ENCODE measurements at regions not wholly inside any gene's neighbourhood (a gene's known extent, or its start where the extent isn't known, plus 50 kb on each side); places are given as distances from the start of the nearest gene placed in this dataset.
"Not testable (repeated sequence)": the region's sequence is repeated elsewhere in the genome, so short reads cannot be mapped to it uniquely, and the experiment has no call there.

GRCh38 chrX:66110112-66110511 lies 53.9 kb upstream of the HEPH start:
- Histone ChIP-seq H3F3A (ENCODE audit: control insufficient read depth, insufficient read depth) (no peaks in the 10 kb centered on the region), H3K4me1 (ENCODE audit: control insufficient read depth, low read length) (no peaks in the 10 kb centered on the region), H3K9me2 (replicated peaks; ENCODE audit: control insufficient read depth, low read length) (no peaks in the 10 kb centered on the region), H4K20me1 (ENCODE audit: control insufficient read depth, insufficient read depth, low read depth, low read length) (no peaks in the 10 kb centered on the region), H3K4me2 (ENCODE audit: low read length) (no peak overlapping the region), H3K36me3 (ENCODE audit: control insufficient read depth, low read length) (no peaks in the 10 kb centered on the region), H3K79me2 (ENCODE audit: control insufficient read depth, low read length) (no peaks in the 10 kb centered on the region), H3K27ac (ENCODE audit: low read depth, low read length) (no peak overlapping the region), H3K4me3 (ENCODE audit: low read length) (no peak overlapping the region), H3K27me3 (ENCODE audit: control insufficient read depth, low read length) (no peaks in the 10 kb centered on the region; the same call in 1 of the 2 replicates), H3K9me3 (ENCODE audit: control insufficient read depth, insufficient read depth, low read length) (no peaks in the 10 kb centered on the region)
- no peak for TF ChIP-seq EZH2phosphoT487 (IDR thresholded peaks at IDR 0.05; ENCODE audit: borderline replicate concordance, low read length)
- peak; percentile 59 for TF ChIP-seq CTCF (IDR thresholded peaks at IDR 0.05; ENCODE audit: low read depth, low read length, poor library complexity, severe bottlenecking)

GRCh38 chrX:66107860-66108259 lies 56.2 kb upstream of the HEPH start:
- H3K79me2 ChIP-seq (ENCODE audit: control insufficient read depth, low read length); H3F3A ChIP-seq (ENCODE audit: control insufficient read depth, insufficient read depth); H3K27ac ChIP-seq (ENCODE audit: low read depth, low read length); H4K20me1 ChIP-seq (ENCODE audit: control insufficient read depth, insufficient read depth, low read depth, low read length); H3K4me2 ChIP-seq (ENCODE audit: low read length); H3K4me1 ChIP-seq (ENCODE audit: control insufficient read depth, low read length); H3K36me3 ChIP-seq (ENCODE audit: control insufficient read depth, low read length); H3K9me2 ChIP-seq (replicated peaks; ENCODE audit: control insufficient read depth, low read length); H3K4me3 ChIP-seq (ENCODE audit: low read length); H3K9me3 ChIP-seq (ENCODE audit: control insufficient read depth, insufficient read depth, low read length); H3K27me3 ChIP-seq (ENCODE audit: control insufficient read depth, low read length): not testable (repeated sequence)

GRCh38 chrX:66102398-66102797 lies 61.6 kb upstream of the HEPH start:
- H3K27ac ChIP-seq (ENCODE audit: low read depth, low read length); H3K36me3 ChIP-seq (ENCODE audit: control insufficient read depth, low read length); H3K4me3 ChIP-seq (ENCODE audit: low read length); H3K9me2 ChIP-seq (replicated peaks; ENCODE audit: control insufficient read depth, low read length); H3K4me1 ChIP-seq (ENCODE audit: control insufficient read depth, low read length); H4K20me1 ChIP-seq (ENCODE audit: control insufficient read depth, insufficient read depth, low read depth, low read length); H3K4me2 ChIP-seq (ENCODE audit: low read length); H3F3A ChIP-seq (ENCODE audit: control insufficient read depth, insufficient read depth); H3K79me2 ChIP-seq (ENCODE audit: control insufficient read depth, low read length); H3K9me3 ChIP-seq (ENCODE audit: control insufficient read depth, insufficient read depth, low read length); H3K27me3 ChIP-seq (ENCODE audit: control insufficient read depth, low read length): not testable (repeated sequence)

- H3F3A ChIP-seq (ENCODE audit: control insufficient read depth, insufficient read depth), result no peaks in the 10 kb centered on the region
- H3K79me2 ChIP-seq (ENCODE audit: control insufficient read depth, low read length), result no peaks in the 10 kb centered on the region
- no peaks in the 10 kb centered on the region for H3K36me3 ChIP-seq (ENCODE audit: control insufficient read depth, low read length)
- no peaks in the 10 kb centered on the region for H4K20me1 ChIP-seq (ENCODE audit: control insufficient read depth, insufficient read depth, low read depth, low read length)
- no peaks in the 10 kb centered on the region for H3K9me2 ChIP-seq (replicated peaks; ENCODE audit: control insufficient read depth, low read length)
- no peaks in the 10 kb centered on the region for H3K9me3 ChIP-seq (ENCODE audit: control insufficient read depth, insufficient read depth, low read length)
- H3K4me2 ChIP-seq (ENCODE audit: low read length), result no peak overlapping the region
- H3K4me3 ChIP-seq (ENCODE audit: low read length), result no peak overlapping the region
- H3K27me3 ChIP-seq (ENCODE audit: control insufficient read depth, low read length), result no peaks in the 10 kb centered on the region
- no peaks in the 10 kb centered on the region for H3K4me1 ChIP-seq (ENCODE audit: control insufficient read depth, low read length)
- no peak overlapping the region for H3K27ac ChIP-seq (ENCODE audit: low read depth, low read length)
- no peak for TF ChIP-seq EZH2phosphoT487 (IDR thresholded peaks at IDR 0.05; ENCODE audit: borderline replicate concordance, low read length)
- no peak for TF ChIP-seq CTCF (IDR thresholded peaks at IDR 0.05; ENCODE audit: low read depth, low read length, poor library complexity, severe bottlenecking)
Observed at GRCh38 chrX:66098162-66098561, 58.3 kb upstream of the VSIG4 start.

- not testable (repeated sequence) for H3K9me3 ChIP-seq (ENCODE audit: control insufficient read depth, insufficient read depth, low read length); H3K4me1 ChIP-seq (ENCODE audit: control insufficient read depth, low read length)
Observed at GRCh38 chrX:66096987-66097386, 57.1 kb upstream of the VSIG4 start.

GRCh38 chrX:66090004-66090403 lies 50.1 kb upstream of the VSIG4 start:
- not testable (repeated sequence) for H3F3A ChIP-seq (ENCODE audit: control insufficient read depth, insufficient read depth); H3K4me2 ChIP-seq (ENCODE audit: low read length); H3K27me3 ChIP-seq (ENCODE audit: control insufficient read depth, low read length); H3K79me2 ChIP-seq (ENCODE audit: control insufficient read depth, low read length); H3K4me3 ChIP-seq (ENCODE audit: low read length); H3K27ac ChIP-seq (ENCODE audit: low read depth, low read length); H3K4me1 ChIP-seq (ENCODE audit: control insufficient read depth, low read length); H4K20me1 ChIP-seq (ENCODE audit: control insufficient read depth, insufficient read depth, low read depth, low read length); H3K36me3 ChIP-seq (ENCODE audit: control insufficient read depth, low read length); H3K9me2 ChIP-seq (replicated peaks; ENCODE audit: control insufficient read depth, low read length); H3K9me3 ChIP-seq (ENCODE audit: control insufficient read depth, insufficient read depth, low read length)

More at GRCh38 chrX:66096987-66097386, 57.1 kb upstream of the VSIG4 start:
- H3K36me3 ChIP-seq (ENCODE audit: control insufficient read depth, low read length); H3K79me2 ChIP-seq (ENCODE audit: control insufficient read depth, low read length); H3K27ac ChIP-seq (ENCODE audit: low read depth, low read length); H4K20me1 ChIP-seq (ENCODE audit: control insufficient read depth, insufficient read depth, low read depth, low read length); H3K4me2 ChIP-seq (ENCODE audit: low read length); H3K27me3 ChIP-seq (ENCODE audit: control insufficient read depth, low read length); H3F3A ChIP-seq (ENCODE audit: control insufficient read depth, insufficient read depth); H3K4me3 ChIP-seq (ENCODE audit: low read length); H3K9me2 ChIP-seq (replicated peaks; ENCODE audit: control insufficient read depth, low read length): not testable (repeated sequence)

Data from DOHH2 (cell line).